ENCODE measurements at regions not wholly inside any gene's neighbourhood (a gene's known extent, or its start where the extent isn't known, plus 50 kb on each side); places are given as distances from the start of the nearest gene placed in this dataset.

DNA sequence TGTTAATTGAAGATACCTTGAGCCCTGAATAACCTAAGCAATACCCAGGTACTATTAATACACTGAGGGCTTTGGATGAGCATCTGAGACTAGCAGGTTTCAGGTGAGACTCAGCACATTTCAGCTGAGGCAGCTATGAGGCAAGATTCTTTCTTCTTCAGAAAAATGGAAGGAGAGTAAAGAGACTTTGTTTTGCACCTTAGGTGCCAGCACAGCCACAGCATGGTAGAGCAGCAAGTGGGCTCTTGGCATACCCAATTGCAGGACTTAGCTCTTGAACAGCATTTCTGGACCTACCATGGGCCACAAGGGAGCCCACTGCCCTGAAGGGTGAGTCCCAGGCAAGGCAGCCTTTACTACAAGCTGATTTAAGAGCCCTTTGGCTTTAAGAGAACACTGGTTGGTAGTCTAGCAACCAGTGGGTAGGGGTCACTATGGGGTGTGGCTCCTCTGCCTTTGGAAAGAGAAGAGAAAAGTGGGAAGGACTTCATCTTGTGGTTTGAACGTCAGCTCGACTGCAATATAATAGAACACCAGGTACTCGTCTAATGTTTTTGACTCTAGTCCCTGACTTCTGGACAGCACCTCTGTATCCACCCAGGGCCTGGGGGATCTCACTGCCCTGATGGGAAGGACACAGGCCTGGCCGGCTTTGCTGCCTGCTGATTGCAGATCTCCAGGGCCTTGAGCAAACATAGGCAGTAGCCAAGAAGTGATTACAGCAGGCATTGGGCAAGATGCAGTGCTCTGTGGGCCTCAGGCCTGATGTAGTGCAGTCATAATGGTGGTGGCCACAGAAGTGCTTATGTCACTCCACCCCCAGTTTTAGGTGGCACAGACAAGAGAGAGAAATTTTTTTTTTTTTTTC, 73.3 kb downstream of the GLYATL1 start:
- no peak overlapping the region for H4K8ac ChIP-seq (replicated peaks; ENCODE audit: insufficient read length, low read depth, low read length)
- no peak overlapping the region for H3K27ac ChIP-seq (ENCODE audit: insufficient read length, low read depth, low read length)
- Mint-ChIP-seq H3K4me1 (peaks cover 11% of the 10 kb centered on the region in 2 experiments), H3K27me3 (ENCODE audit: low read depth) (peaks cover 4% of the 10 kb centered on the region), H3K27ac (peak overlapping the region in 1 of 3 experiments; percentile 32; a peak in 1 of 7 replicates), H3K9me3 (peaks cover 24 to 32% of the 10 kb centered on the region in 2 experiments), H3K36me3 (ENCODE audit: insufficient read depth in 1 of 3, low read depth in 3 of 3) (peaks cover 9 to 11% (median 10%) of the 10 kb centered on the region in 3 experiments), H3K4me3 (no peak overlapping the region)
- no peak overlapping the region for H3K14ac ChIP-seq (ENCODE audit: insufficient read depth, low read length)
- no peaks in the 10 kb centered on the region for H3K9me3 ChIP-seq (ENCODE audit: control insufficient read depth, low read depth, low read length)
- H3K56ac ChIP-seq (ENCODE audit: insufficient read length, low read depth, low read length): no peak overlapping the region
- H3K23ac ChIP-seq (ENCODE audit: insufficient read length, low read depth, low read length): no peak overlapping the region
- no peak overlapping the region for H2BK15ac ChIP-seq (ENCODE audit: low read depth, low read length)
- no peaks in the 10 kb centered on the region for H3K79me2 ChIP-seq (ENCODE audit: insufficient read depth, low read length)
- no peak overlapping the region for H2AK5ac ChIP-seq (ENCODE audit: insufficient read length, low read length)
- H3K79me1 ChIP-seq (ENCODE audit: insufficient read depth, low read depth, low read length, poor library complexity, severe bottlenecking): no peaks in the 10 kb centered on the region
- no peaks in the 10 kb centered on the region for H3K27me3 ChIP-seq (ENCODE audit: insufficient read depth, low read length)
- H2BK20ac ChIP-seq (ENCODE audit: low read depth, low read length, poor library complexity, severe bottlenecking): no peak overlapping the region
- H2BK5ac ChIP-seq (ENCODE audit: insufficient read length, low read length): no peak overlapping the region
- no peaks in the 10 kb centered on the region; the same call in 1 of the 2 replicates for H3K4me1 ChIP-seq (ENCODE audit: insufficient read depth, low read length)
- no peak overlapping the region for H3T11ph ChIP-seq (ENCODE audit: low read length)
- H2AFZ ChIP-seq (ENCODE audit: low read length): no peak overlapping the region
- H4K20me1 ChIP-seq (ENCODE audit: control insufficient read depth, insufficient read depth, insufficient read length): no peaks in the 10 kb centered on the region
- H2BK12ac ChIP-seq (ENCODE audit: insufficient read length, low read depth, low read length): no peak overlapping the region
- TF ChIP-seq, protein P1, sequence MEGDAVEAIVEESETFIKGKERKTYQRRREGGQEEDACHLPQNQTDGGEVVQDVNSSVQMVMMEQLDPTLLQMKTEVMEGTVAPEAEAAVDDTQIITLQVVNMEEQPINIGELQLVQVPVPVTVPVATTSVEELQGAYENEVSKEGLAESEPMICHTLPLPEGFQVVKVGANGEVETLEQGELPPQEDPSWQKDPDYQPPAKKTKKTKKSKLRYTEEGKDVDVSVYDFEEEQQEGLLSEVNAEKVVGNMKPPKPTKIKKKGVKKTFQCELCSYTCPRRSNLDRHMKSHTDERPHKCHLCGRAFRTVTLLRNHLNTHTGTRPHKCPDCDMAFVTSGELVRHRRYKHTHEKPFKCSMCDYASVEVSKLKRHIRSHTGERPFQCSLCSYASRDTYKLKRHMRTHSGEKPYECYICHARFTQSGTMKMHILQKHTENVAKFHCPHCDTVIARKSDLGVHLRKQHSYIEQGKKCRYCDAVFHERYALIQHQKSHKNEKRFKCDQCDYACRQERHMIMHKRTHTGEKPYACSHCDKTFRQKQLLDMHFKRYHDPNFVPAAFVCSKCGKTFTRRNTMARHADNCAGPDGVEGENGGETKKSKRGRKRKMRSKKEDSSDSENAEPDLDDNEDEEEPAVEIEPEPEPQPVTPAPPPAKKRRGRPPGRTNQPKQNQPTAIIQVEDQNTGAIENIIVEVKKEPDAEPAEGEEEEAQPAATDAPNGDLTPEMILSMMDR (conservative IDR thresholded peaks at IDR 0.05): no peak
- WGBS (ENCODE audit: extremely low coverage, insufficient read length, low lambda C conversion rate): no CpG with 5 or more reads among the region's 4 CpGs
- no peak overlapping the region for H4K91ac ChIP-seq (ENCODE audit: insufficient read length, low read depth, low read length)
- H3K9ac ChIP-seq (ENCODE audit: extremely low read depth, insufficient read length, low read length): no peak overlapping the region
- no peak overlapping the region for H3K18ac ChIP-seq (ENCODE audit: insufficient read length, low read depth, low read length)
- H4K5ac ChIP-seq (ENCODE audit: insufficient read length, low read depth, low read length): no peak overlapping the region
- no peak overlapping the region for H2BK120ac ChIP-seq (ENCODE audit: low read depth, low read length, poor library complexity, severe bottlenecking)
- no peak overlapping the region for H3K4me2 ChIP-seq (ENCODE audit: insufficient read depth, insufficient read length, low read length)
- no peak overlapping the region for H3K4ac ChIP-seq (ENCODE audit: low read depth, low read length)
- no peak for DNase-seq
- no peaks in the 10 kb centered on the region for H3K23me2 ChIP-seq (ENCODE audit: insufficient read length, low read depth, low read length, poor library complexity, severe bottlenecking)

Measured in H9 (cell line).